Caco-2 (cell line): ENCODE measurements at regions not wholly inside any gene's neighbourhood (a gene's known extent, or its start where the extent isn't known, plus 50 kb on each side); places are given as distances from the start of the nearest gene placed in this dataset.

Experiments
- BruUV-seq: library from RNA; stranded (reverse); fragments of 400-500 nt; replicated peaks from 2 replicates; lab custom pipeline; 2021; lab: Mats Ljungman, UMichigan
- CTCF ChIA-PET: fragments of 300-600 bp; sonication (Branson Sonifier 250); formaldehyde crosslinking; loops from one replicate; lab custom pipeline; 2022; ENCODE audit warnings: antibody characterized with exemption; lab: Charles Lee
- POLR2A ChIA-PET: fragments of 300-600 bp; sonication (Branson Sonifier 250); formaldehyde crosslinking; loops from one replicate; lab custom pipeline; 2022; ENCODE audit warnings: antibody characterized with exemption; lab: Charles Lee
- DNase-seq, 2 experiments: peaks; one replicate each; pipeline versions ENCODE4 v3.0.0 to v3.0.0-alpha.2; 2020 to 2022
- H3K27me3 ChIP-seq: replicated peaks from 2 replicates; pipeline ENCODE4 v1.6.0; 2011; ENCODE audit warnings: low read length; ENCODE audit not compliant: control insufficient read depth, insufficient read depth
- H3K36me3 ChIP-seq: 2 replicates; pipeline ENCODE4 v1.5.1; 2011; ENCODE audit warnings: low read length; ENCODE audit not compliant: control insufficient read depth, insufficient read depth
- H3K4me1 ChIP-seq: fragments of 250-450 bp; sonication (Bioruptor Pico); 2 replicates; pipeline ENCODE4 v1.5.1; 2020; ENCODE audit warnings: mild to moderate bottlenecking
- H3K4me3 ChIP-seq: 2 replicates; pipeline ENCODE4 v1.5.1; 2011; ENCODE audit warnings: low read depth, mild to moderate bottlenecking, control low read depth, low read length
- H3K9me3 ChIP-seq: fragments of 250-450 bp; sonication (Bioruptor Pico); 2 replicates; pipeline ENCODE4 v1.5.1; 2020; ENCODE audit warnings: mild to moderate bottlenecking, moderate library complexity
- H3K27ac Mint-ChIP-seq: one replicate; pipeline ENCODE4 v1.8.0; 2022; ENCODE audit warnings: mixed read lengths; ENCODE audit not compliant: unreplicated experiment
- H3K27me3 Mint-ChIP-seq: one replicate; pipeline ENCODE4 v1.8.0; 2022; ENCODE audit warnings: mixed read lengths; ENCODE audit not compliant: insufficient read depth, unreplicated experiment
- H3K36me3 Mint-ChIP-seq: one replicate; pipeline ENCODE4 v1.8.0; 2022; ENCODE audit warnings: mild to moderate bottlenecking, mixed read lengths; ENCODE audit not compliant: insufficient read depth, unreplicated experiment
- H3K4me1 Mint-ChIP-seq: one replicate; pipeline ENCODE4 v1.8.0; 2022; ENCODE audit warnings: low read depth, mixed read lengths; ENCODE audit not compliant: unreplicated experiment
- H3K4me3 Mint-ChIP-seq: one replicate; pipeline ENCODE4 v1.8.0; 2022; ENCODE audit warnings: mild to moderate bottlenecking, moderate library complexity, mixed read lengths; ENCODE audit not compliant: unreplicated experiment
- H3K9me3 Mint-ChIP-seq: one replicate; pipeline ENCODE4 v1.8.0; 2022; ENCODE audit warnings: mixed read lengths; ENCODE audit not compliant: unreplicated experiment
- intact Hi-C: fragments of 100-400 bp; cut with micrococcal nuclease; formaldehyde crosslinking; loops from one replicate; pipeline ENCODE4 v1.10.0; 2022; ENCODE audit not compliant: unreplicated experiment
- TF ChIP-seq, protein P1 (sequence below), 2 experiments: fragments of 200-600 bp in 1 of 2; IDR thresholded peaks; 1 replicate in 1 of 2; 2 replicates in 1 of 2; pipeline versions ENCODE4 v1.5.1 to v1.8.0; 2011 to 2022; ENCODE audit warnings: antibody characterized with exemption in 1 of 2, control low read depth in 1 of 2, inconsistent platforms in 1 of 2, low read depth in 1 of 2, low read length in 1 of 2, mild to moderate bottlenecking in 1 of 2, moderate library complexity in 1 of 2; ENCODE audit not compliant: insufficient read depth in 1 of 2, severe bottlenecking in 1 of 2, unreplicated experiment in 1 of 2

DNA sequence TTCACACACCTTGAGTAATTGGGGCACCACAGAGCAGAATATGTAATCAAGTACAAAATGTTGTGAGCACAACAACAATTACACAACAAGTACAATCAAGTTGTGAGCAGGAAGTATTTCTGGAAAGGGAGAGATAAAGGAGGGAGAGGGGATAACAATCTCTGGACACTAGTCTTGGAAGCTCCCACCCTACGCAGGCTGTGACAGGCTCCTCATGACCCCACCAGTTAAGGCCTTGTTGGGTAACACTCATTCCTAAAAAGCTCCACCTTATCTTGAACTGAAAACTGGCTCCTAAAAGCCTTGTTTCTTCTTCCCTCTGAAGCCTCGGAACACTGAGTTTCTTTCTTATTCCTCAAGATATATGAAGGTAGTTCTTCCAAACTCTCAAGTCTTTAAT, 806.0 kb downstream of the UQCRFS1 start:
- Mint-ChIP-seq H3K27ac (no peak overlapping the region), H3K27me3 (peaks cover 23% of the 10 kb centered on the region), H3K36me3 (no peaks in the 10 kb centered on the region), H3K4me3 (no peak overlapping the region), H3K9me3 (no peaks in the 10 kb centered on the region), H3K4me1 (no peaks in the 10 kb centered on the region)
- ChIA-PET POLR2A (no interaction called here), CTCF (no interaction called here)
- Histone ChIP-seq H3K36me3 (no peaks in the 10 kb centered on the region), H3K27me3 (no peaks in the 10 kb centered on the region), H3K4me1 (no peaks in the 10 kb centered on the region), H3K4me3 (no peak overlapping the region), H3K9me3 (no peaks in the 10 kb centered on the region)
- intact Hi-C loops: no loop called here
- DNase-seq: no peak
- BruUV-seq: no TSS peak
- TF ChIP-seq, protein P1, sequence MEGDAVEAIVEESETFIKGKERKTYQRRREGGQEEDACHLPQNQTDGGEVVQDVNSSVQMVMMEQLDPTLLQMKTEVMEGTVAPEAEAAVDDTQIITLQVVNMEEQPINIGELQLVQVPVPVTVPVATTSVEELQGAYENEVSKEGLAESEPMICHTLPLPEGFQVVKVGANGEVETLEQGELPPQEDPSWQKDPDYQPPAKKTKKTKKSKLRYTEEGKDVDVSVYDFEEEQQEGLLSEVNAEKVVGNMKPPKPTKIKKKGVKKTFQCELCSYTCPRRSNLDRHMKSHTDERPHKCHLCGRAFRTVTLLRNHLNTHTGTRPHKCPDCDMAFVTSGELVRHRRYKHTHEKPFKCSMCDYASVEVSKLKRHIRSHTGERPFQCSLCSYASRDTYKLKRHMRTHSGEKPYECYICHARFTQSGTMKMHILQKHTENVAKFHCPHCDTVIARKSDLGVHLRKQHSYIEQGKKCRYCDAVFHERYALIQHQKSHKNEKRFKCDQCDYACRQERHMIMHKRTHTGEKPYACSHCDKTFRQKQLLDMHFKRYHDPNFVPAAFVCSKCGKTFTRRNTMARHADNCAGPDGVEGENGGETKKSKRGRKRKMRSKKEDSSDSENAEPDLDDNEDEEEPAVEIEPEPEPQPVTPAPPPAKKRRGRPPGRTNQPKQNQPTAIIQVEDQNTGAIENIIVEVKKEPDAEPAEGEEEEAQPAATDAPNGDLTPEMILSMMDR (IDR thresholded peaks at IDR 0.05; ENCODE audit: insufficient read depth in 1 of 2, low read depth in 1 of 2, low read length in 1 of 2, severe bottlenecking in 1 of 2, unreplicated experiment in 1 of 2): no peak

- Histone ChIP-seq H3K4me3 (no peak overlapping the region), H3K4me1 (no peaks in the 10 kb centered on the region), H3K27me3 (no peaks in the 10 kb centered on the region), H3K9me3 (no peaks in the 10 kb centered on the region), H3K36me3 (no peaks in the 10 kb centered on the region)
- Mint-ChIP-seq H3K27ac (no peak overlapping the region), H3K4me3 (no peak overlapping the region), H3K4me1 (no peaks in the 10 kb centered on the region), H3K27me3 (peaks cover 21% of the 10 kb centered on the region), H3K36me3 (no peaks in the 10 kb centered on the region), H3K9me3 (no peaks in the 10 kb centered on the region)
- ChIA-PET POLR2A (no interaction called here), CTCF (no interaction called here)
- DNase-seq: no peak
- intact Hi-C loops: no loop called here
- TF ChIP-seq, protein P1 (IDR thresholded peaks at IDR 0.05; ENCODE audit: insufficient read depth in 1 of 2, low read depth in 1 of 2, low read length in 1 of 2, severe bottlenecking in 1 of 2, unreplicated experiment in 1 of 2): no peak
- BruUV-seq: no TSS peak
Measured at GRCh38 chr19:28405346-28405742, 807.6 kb downstream of the UQCRFS1 start.

DNA sequence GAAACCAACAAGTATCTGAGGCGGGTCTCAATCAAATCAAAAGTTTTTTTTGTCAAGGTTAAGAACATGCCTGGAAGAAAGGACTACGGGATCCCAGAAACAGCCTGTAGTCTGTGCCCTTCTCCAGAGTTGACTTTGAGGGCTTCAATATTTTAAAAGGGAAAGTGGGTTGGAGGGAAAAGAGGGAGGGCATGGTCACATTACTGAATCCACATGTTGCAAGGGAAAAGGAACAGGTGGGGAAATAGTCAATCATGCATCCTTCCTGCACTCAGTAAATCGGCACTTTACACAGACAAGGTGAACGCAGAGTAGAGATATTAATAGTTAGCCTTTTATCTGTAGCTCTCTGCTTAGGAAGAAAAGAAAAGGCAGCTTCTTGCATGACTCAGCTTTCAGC, 808.5 kb downstream of the UQCRFS1 start:
- TF ChIP-seq, protein P1 (IDR thresholded peaks at IDR 0.05; ENCODE audit: insufficient read depth in 1 of 2, low read depth in 1 of 2, low read length in 1 of 2, severe bottlenecking in 1 of 2, unreplicated experiment in 1 of 2): no peak
- H3K27me3 ChIP-seq: no peaks in the 10 kb centered on the region
- H3K9me3 ChIP-seq: no peaks in the 10 kb centered on the region
- peaks cover 21% of the 10 kb centered on the region for H3K27me3 Mint-ChIP-seq
- H3K36me3 Mint-ChIP-seq: no peaks in the 10 kb centered on the region
- no TSS peak for BruUV-seq
- no peak overlapping the region for H3K4me3 Mint-ChIP-seq
- H3K27ac Mint-ChIP-seq: no peak overlapping the region
- intact Hi-C loops: no loop called here
- POLR2A ChIA-PET: no interaction called here
- CTCF ChIA-PET: no interaction called here
- H3K9me3 Mint-ChIP-seq: peaks cover 7% of the 10 kb centered on the region
- H3K36me3 ChIP-seq: no peaks in the 10 kb centered on the region
- H3K4me1 Mint-ChIP-seq: no peaks in the 10 kb centered on the region
- H3K4me1 ChIP-seq: no peaks in the 10 kb centered on the region
- DNase-seq: no peak
- H3K4me3 ChIP-seq: no peak overlapping the region
